ENCODE measurements at regions not wholly inside any gene's neighbourhood (a gene's known extent, or its start where the extent isn't known, plus 50 kb on each side); places are given as distances from the start of the nearest gene placed in this dataset.
"Not testable (repeated sequence)": the region's sequence is repeated elsewhere in the genome, so short reads cannot be mapped to it uniquely, and the experiment has no call there.

DNA sequence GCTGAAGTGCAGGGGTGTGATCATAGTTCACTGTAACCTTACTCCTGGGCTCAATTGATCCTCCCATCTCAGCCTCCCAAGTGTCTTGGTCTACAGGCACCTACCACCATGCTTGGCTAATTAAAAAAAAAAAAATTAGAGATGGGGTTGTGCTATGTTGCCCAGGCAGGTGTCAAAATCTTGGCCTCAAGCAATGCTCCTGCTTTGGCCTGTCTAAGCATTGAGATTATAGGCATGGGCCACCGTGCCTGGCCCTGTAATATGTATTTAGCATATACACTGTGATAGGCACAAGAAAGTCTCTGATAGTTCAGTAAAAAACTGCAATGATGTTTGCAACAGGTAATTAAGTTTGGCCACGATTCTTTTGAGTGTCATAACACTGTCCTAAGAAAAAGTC is 1658.4 kb downstream of the SPATA31A7 start:
- TF ChIP-seq, protein P1, sequence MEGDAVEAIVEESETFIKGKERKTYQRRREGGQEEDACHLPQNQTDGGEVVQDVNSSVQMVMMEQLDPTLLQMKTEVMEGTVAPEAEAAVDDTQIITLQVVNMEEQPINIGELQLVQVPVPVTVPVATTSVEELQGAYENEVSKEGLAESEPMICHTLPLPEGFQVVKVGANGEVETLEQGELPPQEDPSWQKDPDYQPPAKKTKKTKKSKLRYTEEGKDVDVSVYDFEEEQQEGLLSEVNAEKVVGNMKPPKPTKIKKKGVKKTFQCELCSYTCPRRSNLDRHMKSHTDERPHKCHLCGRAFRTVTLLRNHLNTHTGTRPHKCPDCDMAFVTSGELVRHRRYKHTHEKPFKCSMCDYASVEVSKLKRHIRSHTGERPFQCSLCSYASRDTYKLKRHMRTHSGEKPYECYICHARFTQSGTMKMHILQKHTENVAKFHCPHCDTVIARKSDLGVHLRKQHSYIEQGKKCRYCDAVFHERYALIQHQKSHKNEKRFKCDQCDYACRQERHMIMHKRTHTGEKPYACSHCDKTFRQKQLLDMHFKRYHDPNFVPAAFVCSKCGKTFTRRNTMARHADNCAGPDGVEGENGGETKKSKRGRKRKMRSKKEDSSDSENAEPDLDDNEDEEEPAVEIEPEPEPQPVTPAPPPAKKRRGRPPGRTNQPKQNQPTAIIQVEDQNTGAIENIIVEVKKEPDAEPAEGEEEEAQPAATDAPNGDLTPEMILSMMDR (conservative IDR thresholded peaks at IDR 0.05; ENCODE audit: low read depth, low read length), result not testable (repeated sequence)
- TF ChIP-seq CEBPB (IDR thresholded peaks at IDR 0.05; ENCODE audit: low read depth, low read length); POLR2A (IDR thresholded peaks at IDR 0.05; ENCODE audit: low read depth, low read length); RCOR1 (IDR thresholded peaks at IDR 0.05; ENCODE audit: insufficient replicate concordance, low read length); FOS (IDR thresholded peaks at IDR 0.05; ENCODE audit: low read depth, low read length): not testable (repeated sequence)
- TF ChIP-seq, protein P2, sequence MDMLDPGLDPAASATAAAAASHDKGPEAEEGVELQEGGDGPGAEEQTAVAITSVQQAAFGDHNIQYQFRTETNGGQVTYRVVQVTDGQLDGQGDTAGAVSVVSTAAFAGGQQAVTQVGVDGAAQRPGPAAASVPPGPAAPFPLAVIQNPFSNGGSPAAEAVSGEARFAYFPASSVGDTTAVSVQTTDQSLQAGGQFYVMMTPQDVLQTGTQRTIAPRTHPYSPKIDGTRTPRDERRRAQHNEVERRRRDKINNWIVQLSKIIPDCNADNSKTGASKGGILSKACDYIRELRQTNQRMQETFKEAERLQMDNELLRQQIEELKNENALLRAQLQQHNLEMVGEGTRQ (IDR thresholded peaks at IDR 0.05; ENCODE audit: low read depth, low read length), result not testable (repeated sequence)

All from IMR-90 (cell line).